CD8-positive, alpha-beta memory T cell (primary cell): ENCODE measurements at regions not wholly inside any gene's neighbourhood (a gene's known extent, or its start where the extent isn't known, plus 50 kb on each side); places are given as distances from the start of the nearest gene placed in this dataset.

Experiments
- CTCF ChIA-PET: fragments of 350-600 bp; sonication (Branson Sonifier 250); formaldehyde crosslinking; loops from one replicate; lab custom pipeline; 2021; ENCODE audit warnings: antibody characterized with exemption; lab: Charles Lee
- POLR2A ChIA-PET: fragments of 350-600 bp; sonication (Branson Sonifier 250); formaldehyde crosslinking; loops from one replicate; lab custom pipeline; 2021; ENCODE audit warnings: antibody characterized with exemption; lab: Charles Lee
- DNase-seq, 5 donors: peaks; one replicate each; pipeline versions ENCODE4 v3.0.0 to v3.0.0-alpha.2; 2020 to 2022; ENCODE audit warnings: mixed read lengths in 1 of 5
- H3K27ac ChIP-seq: one replicate; pipeline ENCODE4 v1.7.0; 2013; ENCODE audit warnings: low read depth, mild to moderate bottlenecking, low read length, moderate library complexity
- H3K27me3 ChIP-seq: 2 replicates; pipeline ENCODE4 v1.7.0; 2013; ENCODE audit warnings: low read length, mild to moderate bottlenecking; ENCODE audit not compliant: insufficient read depth, poor library complexity, severe bottlenecking
- H3K36me3 ChIP-seq: 2 replicates; pipeline ENCODE4 v1.7.0; 2013; ENCODE audit warnings: mild to moderate bottlenecking, low read length, moderate library complexity; ENCODE audit not compliant: insufficient read depth
- H3K4me1 ChIP-seq: 2 replicates; pipeline ENCODE4 v1.7.0; 2013; ENCODE audit warnings: mild to moderate bottlenecking, low read length, moderate library complexity; ENCODE audit not compliant: insufficient read depth
- H3K4me3 ChIP-seq: 2 replicates; pipeline ENCODE4 v1.7.0; 2013; ENCODE audit warnings: mild to moderate bottlenecking, low read length
- H3K9me3 ChIP-seq: 2 replicates; pipeline ENCODE4 v1.7.0; 2013; ENCODE audit warnings: mild to moderate bottlenecking, low read length
- H3K27ac Mint-ChIP-seq, 8 donors: one replicate each; pipeline ENCODE4 v1.8.0; 2020 to 2021; ENCODE audit warnings: mixed read lengths in 8 of 8, mild to moderate bottlenecking in 6 of 8, inconsistent platforms in 3 of 8, moderate library complexity in 3 of 8
- H3K27me3 Mint-ChIP-seq, 2 donors: one replicate each; pipeline ENCODE4 v1.8.0; 2020 to 2021; ENCODE audit warnings: mixed read lengths in 2 of 2, mild to moderate bottlenecking in 1 of 2, moderate library complexity in 1 of 2
- H3K36me3 Mint-ChIP-seq, 3 donors: one replicate each; pipeline ENCODE4 v1.8.0; 2020 to 2021; ENCODE audit warnings: mixed read lengths in 3 of 3, inconsistent platforms in 1 of 3, mild to moderate bottlenecking in 1 of 3
- H3K4me1 Mint-ChIP-seq, 3 donors: one replicate each; pipeline ENCODE4 v1.8.0; 2020 to 2021; ENCODE audit warnings: mixed read lengths in 3 of 3, inconsistent platforms in 1 of 3, mild to moderate bottlenecking in 1 of 3
- H3K4me3 Mint-ChIP-seq, 7 donors: one replicate each; pipeline ENCODE4 v1.8.0; 2020 to 2021; ENCODE audit warnings: mixed read lengths in 7 of 7, mild to moderate bottlenecking in 6 of 7, moderate library complexity in 4 of 7, inconsistent platforms in 2 of 7
- H3K9me3 Mint-ChIP-seq, 5 donors: one replicate each; pipeline ENCODE4 v1.8.0; 2020 to 2022; ENCODE audit warnings: mixed read lengths in 5 of 5, mild to moderate bottlenecking in 3 of 5, moderate library complexity in 2 of 5, inconsistent platforms in 1 of 5

- CTCF ChIA-PET, result no interaction called here
- no peak for DNase-seq
- no peak overlapping the region for H3K4me3 Mint-ChIP-seq
- H3K9me3 Mint-ChIP-seq, result peaks cover 0 to 2% (median 0%) of the 10 kb centered on the region in 5 donors
- H3K27me3 Mint-ChIP-seq, result peaks cover 7 to 19% of the 10 kb centered on the region in 2 donors
- no peaks in the 10 kb centered on the region for H3K4me1 Mint-ChIP-seq
- Histone ChIP-seq H3K27ac (no peak overlapping the region), H3K4me1 (no peaks in the 10 kb centered on the region), H3K9me3 (no peaks in the 10 kb centered on the region), H3K27me3 (no peaks in the 10 kb centered on the region), H3K36me3 (no peaks in the 10 kb centered on the region), H3K4me3 (no peak overlapping the region)
- peaks cover 0 to 1% (median 0%) of the 10 kb centered on the region in 3 donors for H3K36me3 Mint-ChIP-seq
- no peak overlapping the region for H3K27ac Mint-ChIP-seq
- POLR2A ChIA-PET, result no interaction called here
Measured at GRCh38 chr2:219783359-219783975, 156.0 kb downstream of the SLC4A3 start.

GRCh38 chr2:219784178-219784577 is 156.7 kb downstream of the SLC4A3 start:
- ChIA-PET CTCF (no interaction called here), POLR2A (no interaction called here)
- peaks cover 0 to 5% (median 0%) of the 10 kb centered on the region in 5 donors for H3K9me3 Mint-ChIP-seq
- DNase-seq, result no peak
- no peak overlapping the region for H3K4me3 ChIP-seq
- H3K36me3 ChIP-seq, result no peaks in the 10 kb centered on the region
- H3K27me3 Mint-ChIP-seq, result peaks cover 7 to 18% of the 10 kb centered on the region in 2 donors
- peaks cover 0 to 1% (median 0%) of the 10 kb centered on the region in 3 donors for H3K36me3 Mint-ChIP-seq
- no peaks in the 10 kb centered on the region for H3K27me3 ChIP-seq
- no peak overlapping the region for H3K4me3 Mint-ChIP-seq
- H3K27ac ChIP-seq, result no peak overlapping the region
- no peaks in the 10 kb centered on the region for H3K9me3 ChIP-seq
- H3K4me1 Mint-ChIP-seq, result no peaks in the 10 kb centered on the region
- no peaks in the 10 kb centered on the region for H3K4me1 ChIP-seq
- H3K27ac Mint-ChIP-seq, result no peak overlapping the region

GRCh38 chr2:219789476-219789875 is 162.0 kb downstream of the SLC4A3 start:
- Histone ChIP-seq H3K9me3 (no peaks in the 10 kb centered on the region), H3K36me3 (no peaks in the 10 kb centered on the region), H3K27ac (no peak overlapping the region), H3K4me3 (no peak overlapping the region), H3K27me3 (no peaks in the 10 kb centered on the region), H3K4me1 (no peaks in the 10 kb centered on the region)
- H3K27me3 Mint-ChIP-seq, result peaks cover 0 to 4% of the 10 kb centered on the region in 2 donors
- POLR2A ChIA-PET, result no interaction called here
- H3K36me3 Mint-ChIP-seq, result peaks cover 0 to 1% (median 0%) of the 10 kb centered on the region in 3 donors
- H3K9me3 Mint-ChIP-seq, result peaks cover 0 to 5% (median 0%) of the 10 kb centered on the region in 5 donors
- no peak for DNase-seq
- H3K4me3 Mint-ChIP-seq, result no peak overlapping the region
- CTCF ChIA-PET, result no interaction called here
- H3K4me1 Mint-ChIP-seq, result no peaks in the 10 kb centered on the region
- no peak overlapping the region for H3K27ac Mint-ChIP-seq

- Mint-ChIP-seq H3K4me1 (no peaks in the 10 kb centered on the region), H3K36me3 (no peaks in the 10 kb centered on the region), H3K9me3 (peaks cover 0 to 5% (median 2%) of the 10 kb centered on the region in 5 donors), H3K4me3 (no peak overlapping the region), H3K27ac (no peak overlapping the region), H3K27me3 (peaks cover 0 to 4% of the 10 kb centered on the region in 2 donors)
- H3K27me3 ChIP-seq, result no peaks in the 10 kb centered on the region
- no peaks in the 10 kb centered on the region for H3K9me3 ChIP-seq
- H3K4me3 ChIP-seq, result no peak overlapping the region
- no peaks in the 10 kb centered on the region for H3K36me3 ChIP-seq
- no peak for DNase-seq
- POLR2A ChIA-PET, result no interaction called here
- no peak overlapping the region for H3K27ac ChIP-seq
- CTCF ChIA-PET, result no interaction called here
- H3K4me1 ChIP-seq, result no peaks in the 10 kb centered on the region
Measured at GRCh38 chr2:219792446-219792845, 165.0 kb downstream of the SLC4A3 start.

GRCh38 chr2:219798430-219798829 is 171.0 kb downstream of the SLC4A3 start:
- H3K27ac ChIP-seq, result no peak overlapping the region
- no peaks in the 10 kb centered on the region for H3K36me3 ChIP-seq
- Mint-ChIP-seq H3K4me3 (no peak overlapping the region), H3K9me3 (peaks cover 0 to 5% (median 0%) of the 10 kb centered on the region in 5 donors), H3K27ac (no peak overlapping the region), H3K27me3 (peaks cover 0 to 4% of the 10 kb centered on the region in 2 donors), H3K4me1 (no peaks in the 10 kb centered on the region), H3K36me3 (no peaks in the 10 kb centered on the region)
- H3K4me1 ChIP-seq, result no peaks in the 10 kb centered on the region
- H3K9me3 ChIP-seq, result no peaks in the 10 kb centered on the region
- H3K4me3 ChIP-seq, result no peak overlapping the region
- no peaks in the 10 kb centered on the region for H3K27me3 ChIP-seq
- ChIA-PET CTCF (no interaction called here), POLR2A (no interaction called here)
- DNase-seq, result no peak

- Histone ChIP-seq H3K27ac (no peak overlapping the region), H3K4me3 (no peak overlapping the region), H3K4me1 (no peaks in the 10 kb centered on the region), H3K27me3 (no peaks in the 10 kb centered on the region), H3K36me3 (no peaks in the 10 kb centered on the region), H3K9me3 (no peaks in the 10 kb centered on the region)
- Mint-ChIP-seq H3K4me3 (no peak overlapping the region), H3K27me3 (no peaks in the 10 kb centered on the region), H3K27ac (no peak overlapping the region), H3K36me3 (no peaks in the 10 kb centered on the region), H3K4me1 (no peaks in the 10 kb centered on the region), H3K9me3 (peaks cover 0 to 3% (median 0%) of the 10 kb centered on the region in 5 donors)
- CTCF ChIA-PET, result no interaction called here
- DNase-seq, result no peak
- POLR2A ChIA-PET, result no interaction called here
Measured at GRCh38 chr2:219803294-219803693, 175.9 kb downstream of the SLC4A3 start.

GRCh38 chr2:219810895-219811294 is 183.5 kb downstream of the SLC4A3 start:
- no peaks in the 10 kb centered on the region for H3K9me3 ChIP-seq
- H3K4me3 ChIP-seq, result no peak overlapping the region
- H3K9me3 Mint-ChIP-seq, result peaks cover 9 to 18% (median 17%) of the 10 kb centered on the region in 5 donors
- H3K36me3 ChIP-seq, result no peaks in the 10 kb centered on the region
- H3K27ac ChIP-seq, result no peak overlapping the region
- ChIA-PET CTCF (no interaction called here), POLR2A (no interaction called here)
- no peaks in the 10 kb centered on the region for H3K27me3 Mint-ChIP-seq
- no peak for DNase-seq
- no peaks in the 10 kb centered on the region for H3K4me1 ChIP-seq
- H3K27me3 ChIP-seq, result no peaks in the 10 kb centered on the region
- no peak overlapping the region for H3K4me3 Mint-ChIP-seq
- H3K4me1 Mint-ChIP-seq, result no peaks in the 10 kb centered on the region
- H3K27ac Mint-ChIP-seq, result no peak overlapping the region
- H3K36me3 Mint-ChIP-seq, result peaks cover 0 to 2% (median 0%) of the 10 kb centered on the region in 3 donors

- Histone ChIP-seq H3K4me3 (no peak overlapping the region), H3K27me3 (no peaks in the 10 kb centered on the region), H3K9me3 (no peaks in the 10 kb centered on the region), H3K36me3 (no peaks in the 10 kb centered on the region), H3K4me1 (no peaks in the 10 kb centered on the region), H3K27ac (no peak overlapping the region)
- Mint-ChIP-seq H3K27me3 (no peaks in the 10 kb centered on the region), H3K27ac (no peak overlapping the region), H3K4me3 (no peak overlapping the region), H3K9me3 (peaks cover 9 to 24% (median 18%) of the 10 kb centered on the region in 5 donors), H3K4me1 (no peaks in the 10 kb centered on the region), H3K36me3 (peaks cover 0 to 2% (median 0%) of the 10 kb centered on the region in 3 donors)
- no peak for DNase-seq
- CTCF ChIA-PET, result no interaction called here
- POLR2A ChIA-PET, result no interaction called here
Measured at GRCh38 chr2:219812672-219813071, 185.2 kb downstream of the SLC4A3 start.
